Panc1 (cell line): ENCODE measurements at regions not wholly inside any gene's neighbourhood (a gene's known extent, or its start where the extent isn't known, plus 50 kb on each side); places are given as distances from the start of the nearest gene placed in this dataset.

Experiments
- POLR2AphosphoS5 ChIP-seq: IDR thresholded peaks from 2 replicates; pipeline ENCODE4 v1.6.1; 2012; ENCODE audit warnings: mild to moderate bottlenecking, low read depth, low read length, moderate library complexity
- SIN3A ChIP-seq: IDR thresholded peaks from 2 replicates; pipeline ENCODE4 v1.6.1; 2012; ENCODE audit warnings: low read depth, mild to moderate bottlenecking, low read length, moderate library complexity, borderline replicate concordance; ENCODE audit not compliant: insufficient read depth
- TCF7L2 ChIP-seq: IDR thresholded peaks from 2 replicates; pipeline ENCODE4 v1.6.1; 2011; ENCODE audit warnings: mild to moderate bottlenecking, low read depth, low read length, inconsistent platforms
- TF ChIP-seq, protein P1 (sequence below): fragments of 450-650 bp; IDR thresholded peaks from 2 replicates; pipeline ENCODE4 v1.5.1; 2017; ENCODE audit warnings: mild to moderate bottlenecking
- TF ChIP-seq, protein P2 (sequence below), 2 experiments: IDR thresholded peaks; 2 replicates each; pipeline ENCODE4 v1.6.1; 2011 to 2012; ENCODE audit warnings: low read depth in 2 of 2, control low read depth in 1 of 2, low read length in 1 of 2, mild to moderate bottlenecking in 1 of 2, moderate library complexity in 1 of 2; ENCODE audit not compliant: insufficient read depth in 1 of 2

DNA sequence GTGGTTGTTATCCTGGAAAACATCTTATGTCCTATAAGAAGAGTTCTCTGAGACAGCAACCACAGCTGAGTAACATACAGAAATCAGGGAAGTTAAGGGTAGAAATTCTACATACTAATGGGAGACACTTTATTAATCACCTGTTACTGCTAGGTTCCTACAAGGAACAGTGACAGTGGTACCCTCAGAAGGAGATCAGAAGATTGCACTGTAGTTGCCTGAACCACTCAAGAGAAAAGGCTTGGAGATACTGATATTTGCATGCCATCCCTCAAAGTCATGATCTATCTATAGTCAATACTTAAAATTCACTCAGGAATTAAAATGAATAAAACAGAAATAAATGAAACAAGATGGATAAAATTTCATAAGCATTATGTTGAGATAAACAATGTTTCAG lies 136.0 kb downstream of the LMLN start:
- TF ChIP-seq, protein P1, sequence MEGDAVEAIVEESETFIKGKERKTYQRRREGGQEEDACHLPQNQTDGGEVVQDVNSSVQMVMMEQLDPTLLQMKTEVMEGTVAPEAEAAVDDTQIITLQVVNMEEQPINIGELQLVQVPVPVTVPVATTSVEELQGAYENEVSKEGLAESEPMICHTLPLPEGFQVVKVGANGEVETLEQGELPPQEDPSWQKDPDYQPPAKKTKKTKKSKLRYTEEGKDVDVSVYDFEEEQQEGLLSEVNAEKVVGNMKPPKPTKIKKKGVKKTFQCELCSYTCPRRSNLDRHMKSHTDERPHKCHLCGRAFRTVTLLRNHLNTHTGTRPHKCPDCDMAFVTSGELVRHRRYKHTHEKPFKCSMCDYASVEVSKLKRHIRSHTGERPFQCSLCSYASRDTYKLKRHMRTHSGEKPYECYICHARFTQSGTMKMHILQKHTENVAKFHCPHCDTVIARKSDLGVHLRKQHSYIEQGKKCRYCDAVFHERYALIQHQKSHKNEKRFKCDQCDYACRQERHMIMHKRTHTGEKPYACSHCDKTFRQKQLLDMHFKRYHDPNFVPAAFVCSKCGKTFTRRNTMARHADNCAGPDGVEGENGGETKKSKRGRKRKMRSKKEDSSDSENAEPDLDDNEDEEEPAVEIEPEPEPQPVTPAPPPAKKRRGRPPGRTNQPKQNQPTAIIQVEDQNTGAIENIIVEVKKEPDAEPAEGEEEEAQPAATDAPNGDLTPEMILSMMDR: no peak
- TF ChIP-seq TCF7L2: no peak
- no peak for TF ChIP-seq POLR2AphosphoS5
- TF ChIP-seq, protein P2, sequence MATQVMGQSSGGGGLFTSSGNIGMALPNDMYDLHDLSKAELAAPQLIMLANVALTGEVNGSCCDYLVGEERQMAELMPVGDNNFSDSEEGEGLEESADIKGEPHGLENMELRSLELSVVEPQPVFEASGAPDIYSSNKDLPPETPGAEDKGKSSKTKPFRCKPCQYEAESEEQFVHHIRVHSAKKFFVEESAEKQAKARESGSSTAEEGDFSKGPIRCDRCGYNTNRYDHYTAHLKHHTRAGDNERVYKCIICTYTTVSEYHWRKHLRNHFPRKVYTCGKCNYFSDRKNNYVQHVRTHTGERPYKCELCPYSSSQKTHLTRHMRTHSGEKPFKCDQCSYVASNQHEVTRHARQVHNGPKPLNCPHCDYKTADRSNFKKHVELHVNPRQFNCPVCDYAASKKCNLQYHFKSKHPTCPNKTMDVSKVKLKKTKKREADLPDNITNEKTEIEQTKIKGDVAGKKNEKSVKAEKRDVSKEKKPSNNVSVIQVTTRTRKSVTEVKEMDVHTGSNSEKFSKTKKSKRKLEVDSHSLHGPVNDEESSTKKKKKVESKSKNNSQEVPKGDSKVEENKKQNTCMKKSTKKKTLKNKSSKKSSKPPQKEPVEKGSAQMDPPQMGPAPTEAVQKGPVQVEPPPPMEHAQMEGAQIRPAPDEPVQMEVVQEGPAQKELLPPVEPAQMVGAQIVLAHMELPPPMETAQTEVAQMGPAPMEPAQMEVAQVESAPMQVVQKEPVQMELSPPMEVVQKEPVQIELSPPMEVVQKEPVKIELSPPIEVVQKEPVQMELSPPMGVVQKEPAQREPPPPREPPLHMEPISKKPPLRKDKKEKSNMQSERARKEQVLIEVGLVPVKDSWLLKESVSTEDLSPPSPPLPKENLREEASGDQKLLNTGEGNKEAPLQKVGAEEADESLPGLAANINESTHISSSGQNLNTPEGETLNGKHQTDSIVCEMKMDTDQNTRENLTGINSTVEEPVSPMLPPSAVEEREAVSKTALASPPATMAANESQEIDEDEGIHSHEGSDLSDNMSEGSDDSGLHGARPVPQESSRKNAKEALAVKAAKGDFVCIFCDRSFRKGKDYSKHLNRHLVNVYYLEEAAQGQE (IDR thresholded peaks at IDR 0.05; ENCODE audit: insufficient read depth in 1 of 2, low read depth in 2 of 2, low read length in 1 of 2): no peak
- TF ChIP-seq SIN3A: no peak
